HG03558 (cell line): ENCODE measurements at regions not wholly inside any gene's neighbourhood (a gene's known extent, or its start where the extent isn't known, plus 50 kb on each side); places are given as distances from the start of the nearest gene placed in this dataset.
A peak's percentile ranks its signal among the peaks of the same experiment; 100 is the strongest.

Source experiments
- ATAC-seq: cut with Tn5 transposase; IDR thresholded peaks from one replicate; pipeline ENCODE4 v1.9.1; 2021; ENCODE audit warnings: moderate number of reproducible peaks; ENCODE audit not compliant: unreplicated experiment; ENCODE audit errors: extremely low read depth

DNA sequence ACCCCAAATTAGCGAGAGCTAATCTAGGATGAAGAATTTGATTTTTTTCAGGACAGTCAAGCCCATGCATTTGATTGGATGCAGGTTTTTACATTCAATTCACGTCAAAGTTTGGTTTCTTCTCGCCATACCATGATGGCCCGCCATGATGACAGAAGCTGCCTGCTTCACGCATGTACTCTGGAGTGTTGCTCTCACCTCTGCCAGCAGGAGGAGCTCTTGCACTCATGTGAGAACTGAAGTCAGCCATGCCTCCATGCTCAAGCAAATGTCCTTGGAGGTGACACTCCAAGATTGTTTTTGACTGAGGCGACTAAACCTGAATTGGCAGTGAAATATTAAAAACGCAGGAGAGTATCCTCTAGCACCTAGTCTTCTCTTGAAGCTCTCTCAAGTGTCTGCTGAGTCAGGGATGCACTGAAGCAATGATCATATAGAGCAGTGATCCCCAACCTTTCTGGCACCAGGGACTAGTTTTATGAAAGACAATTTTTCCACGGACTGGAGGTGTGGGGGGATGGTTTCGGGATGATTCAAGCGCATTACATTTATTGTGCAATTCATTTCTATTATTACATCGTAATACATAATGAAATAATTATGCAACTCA, 120.9 kb downstream of the SAMMSON start:
- ATAC-seq = peak; percentile 96

DNA sequence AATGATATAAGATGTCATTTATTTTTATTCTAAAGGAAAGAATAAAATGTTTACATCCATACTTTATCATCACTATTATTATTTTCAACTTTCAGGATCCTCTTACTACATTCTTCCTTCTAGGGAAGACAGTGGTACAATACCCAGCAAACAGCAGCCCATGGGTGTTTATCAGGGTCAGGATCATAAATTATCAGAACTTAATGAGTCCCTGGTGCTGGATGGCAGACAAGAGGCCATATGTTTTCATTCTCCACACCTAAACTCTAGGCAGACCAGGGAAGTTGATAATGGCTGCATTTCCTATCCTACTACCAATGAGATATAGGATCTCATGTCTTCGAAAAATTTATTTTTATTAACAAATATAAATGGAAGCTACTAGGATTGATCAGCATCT, 127.7 kb downstream of the SAMMSON start:
- no peak for ATAC-seq

DNA sequence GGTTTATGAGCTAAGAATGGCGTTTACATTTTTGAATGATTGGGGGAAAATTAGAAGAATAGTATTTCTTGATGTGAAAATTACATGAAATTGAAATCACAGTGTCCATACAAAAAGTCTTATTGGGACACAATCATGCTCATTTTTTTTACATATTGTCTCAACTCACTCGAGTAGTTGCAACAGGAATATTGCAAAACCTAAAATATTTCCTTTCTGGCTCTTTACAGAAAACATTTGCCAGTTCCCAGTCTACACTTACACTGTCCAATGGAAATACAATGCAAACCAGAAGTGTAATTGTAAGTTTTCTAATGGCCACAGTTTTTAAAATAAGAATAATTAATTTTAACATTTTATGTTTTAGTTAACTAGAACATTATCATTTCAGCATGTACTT, 137.8 kb downstream of the SAMMSON start:
- ATAC-seq = no peak

DNA sequence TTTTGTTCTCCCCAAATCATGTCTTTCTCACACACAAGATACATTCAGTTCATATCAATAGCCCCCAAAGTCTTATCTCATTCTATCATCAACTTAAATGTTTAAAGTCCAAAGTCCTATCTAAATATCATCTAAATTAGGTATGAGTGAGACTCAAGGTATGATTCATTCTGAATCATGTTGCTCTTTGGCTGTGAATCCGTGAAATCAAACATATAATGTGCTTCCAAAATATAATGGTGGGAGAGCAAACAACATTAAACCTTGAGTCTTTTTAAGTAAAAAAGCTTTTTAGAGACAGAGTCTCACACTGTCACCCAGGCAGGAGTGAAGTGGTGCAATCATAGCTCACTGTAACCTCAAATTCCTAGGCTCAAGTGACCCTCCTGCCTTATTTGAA, 139.1 kb downstream of the SAMMSON start:
- ATAC-seq = no peak
